NCI-H2029 (cell line): ENCODE measurements at regions not wholly inside any gene's neighbourhood (a gene's known extent, or its start where the extent isn't known, plus 50 kb on each side); places are given as distances from the start of the nearest gene placed in this dataset.

Source experiments
- DNase-seq: peaks from one replicate; lab custom pipeline; 2025; lab: John Stamatoyannopoulos, UW

GRCh38 chr9:119829748-119830147, 460.5 kb upstream of the BRINP1 start:
- DNase-seq = no peak

GRCh38 chr9:119829186-119829585, 460.0 kb upstream of the BRINP1 start:
- DNase-seq = no peak

- DNase-seq = no peak
These were observed 458.3 kb upstream of the BRINP1 start for GRCh38 chr9:119827526-119827925.

- DNase-seq = no peak
These were observed 457.9 kb upstream of the BRINP1 start for GRCh38 chr9:119827126-119827525.

GRCh38 chr9:119818726-119819435, 449.6 kb upstream of the BRINP1 start:
- DNase-seq = no peak

- no peak for DNase-seq
These were observed 441.6 kb upstream of the BRINP1 start for GRCh38 chr9:119810645-119811429.

- DNase-seq = no peak
These were observed 434.4 kb upstream of the BRINP1 start for GRCh38 chr9:119803679-119804078.

- DNase-seq = no peak
These were observed 433.4 kb upstream of the BRINP1 start for GRCh38 chr9:119802621-119803020.

- no peak for DNase-seq
These were observed 432.9 kb upstream of the BRINP1 start for GRCh38 chr9:119802133-119802532.

GRCh38 chr9:119801311-119801710, 432.1 kb upstream of the BRINP1 start:
- no peak for DNase-seq

- no peak for DNase-seq
These were observed 426.2 kb upstream of the BRINP1 start for GRCh38 chr9:119795395-119795794.

GRCh38 chr9:119794836-119795235, 425.6 kb upstream of the BRINP1 start:
- no peak for DNase-seq

GRCh38 chr9:119793218-119793617, 424.0 kb upstream of the BRINP1 start:
- DNase-seq = no peak

GRCh38 chr9:119792242-119792641, 423.0 kb upstream of the BRINP1 start:
- no peak for DNase-seq

- DNase-seq = no peak
These were observed 420.8 kb upstream of the BRINP1 start for GRCh38 chr9:119789987-119790386.

GRCh38 chr9:119788921-119789320, 419.7 kb upstream of the BRINP1 start:
- DNase-seq = no peak

- DNase-seq = no peak
These were observed 412.7 kb upstream of the BRINP1 start for GRCh38 chr9:119781886-119782285.

GRCh38 chr9:119775410-119775809, 406.2 kb upstream of the BRINP1 start:
- no peak for DNase-seq

GRCh38 chr9:119773823-119774222, 404.6 kb upstream of the BRINP1 start:
- no peak for DNase-seq

GRCh38 chr9:119771341-119771740, 402.1 kb upstream of the BRINP1 start:
- no peak for DNase-seq

GRCh38 chr9:119768266-119768665, 399.0 kb upstream of the BRINP1 start:
- no peak for DNase-seq

GRCh38 chr9:119765632-119766175, 396.5 kb upstream of the BRINP1 start:
- DNase-seq = no peak

- no peak for DNase-seq
These were observed 394.0 kb upstream of the BRINP1 start for GRCh38 chr9:119763260-119763659.
